ENCODE measurements at regions not wholly inside any gene's neighbourhood (a gene's known extent, or its start where the extent isn't known, plus 50 kb on each side); places are given as distances from the start of the nearest gene placed in this dataset.

GRCh38 chr2:104701411-104701911 is 152.5 kb upstream of the POU3F3 start:
- no peak for DNase-seq (ENCODE audit: low spot score)

- DNase-seq (ENCODE audit: low spot score): peak; percentile 11
Measured at GRCh38 chr2:104702031-104702850, 151.7 kb upstream of the POU3F3 start.

GRCh38 chr2:104703669-104704068 is 150.2 kb upstream of the POU3F3 start:
- peak; percentile 39 for DNase-seq (ENCODE audit: low spot score)

- no peak for DNase-seq (ENCODE audit: low spot score)
Measured at GRCh38 chr2:104704496-104705245, 149.2 kb upstream of the POU3F3 start.

- DNase-seq (ENCODE audit: low spot score): no peak
Measured at GRCh38 chr2:104707056-104707455, 146.9 kb upstream of the POU3F3 start.

- DNase-seq (ENCODE audit: low spot score): no peak
Measured at GRCh38 chr2:104708967-104709366, 144.9 kb upstream of the POU3F3 start.

GRCh38 chr2:104716061-104716460 is 137.9 kb upstream of the POU3F3 start:
- DNase-seq (ENCODE audit: low spot score): no peak

- DNase-seq (ENCODE audit: low spot score): no peak
Measured at GRCh38 chr2:104733226-104733943, 120.5 kb upstream of the POU3F3 start.

GRCh38 chr2:104734937-104735586 is 118.9 kb upstream of the POU3F3 start:
- no peak for DNase-seq (ENCODE audit: low spot score)

GRCh38 chr2:104736026-104736425 is 117.9 kb upstream of the POU3F3 start:
- DNase-seq (ENCODE audit: low spot score): no peak

- no peak for DNase-seq (ENCODE audit: low spot score)
Measured at GRCh38 chr2:104741860-104742259, 112.1 kb upstream of the POU3F3 start.

GRCh38 chr2:104744537-104744936 is 109.4 kb upstream of the POU3F3 start:
- DNase-seq (ENCODE audit: low spot score): no peak

GRCh38 chr2:104745846-104746245 is 108.1 kb upstream of the POU3F3 start:
- DNase-seq (ENCODE audit: low spot score): no peak

GRCh38 chr2:104746299-104746698 is 107.6 kb upstream of the POU3F3 start:
- DNase-seq (ENCODE audit: low spot score): no peak

- DNase-seq (ENCODE audit: low spot score): no peak
Measured at GRCh38 chr2:104746858-104747257, 107.1 kb upstream of the POU3F3 start.

GRCh38 chr2:104749856-104750460 is 104.0 kb upstream of the POU3F3 start:
- DNase-seq (ENCODE audit: low spot score): no peak

GRCh38 chr2:104752504-104752903 is 101.4 kb upstream of the POU3F3 start:
- DNase-seq (ENCODE audit: low spot score): no peak

GRCh38 chr2:104755026-104755878 is 98.7 kb upstream of the POU3F3 start:
- no peak for DNase-seq (ENCODE audit: low spot score)

GRCh38 chr2:104756118-104756517 is 97.8 kb upstream of the POU3F3 start:
- DNase-seq (ENCODE audit: low spot score): no peak

GRCh38 chr2:104757056-104757455 is 96.9 kb upstream of the POU3F3 start:
- DNase-seq (ENCODE audit: low spot score): no peak
